Ramos (cell line): ENCODE measurements at regions not wholly inside any gene's neighbourhood (a gene's known extent, or its start where the extent isn't known, plus 50 kb on each side); places are given as distances from the start of the nearest gene placed in this dataset.

Source experiments
- in situ Hi-C: fragments of 300-500 bp; cut with MboI; formaldehyde crosslinking; loops from one replicate; pipeline ENCODE4 v1.14.3; 2022; ENCODE audit warnings: low sequenced_read_pairs; ENCODE audit not compliant: unreplicated experiment

- in situ Hi-C loops: no loop called here
Observed at GRCh38 chr10:128981881-128982615, 485.0 kb upstream of the MGMT start.

- in situ Hi-C loops: no loop called here
Observed at GRCh38 chr10:128982616-128982915, 484.5 kb upstream of the MGMT start.

GRCh38 chr10:128985036-128985435, 482.0 kb upstream of the MGMT start:
- in situ Hi-C loops: no loop called here

- in situ Hi-C loops: no loop called here
Observed at GRCh38 chr10:128990986-128991385, 476.1 kb upstream of the MGMT start.

GRCh38 chr10:128992770-128993169, 474.3 kb upstream of the MGMT start:
- in situ Hi-C loops: no loop called here

GRCh38 chr10:128993443-128993842, 473.6 kb upstream of the MGMT start:
- in situ Hi-C loops: no loop called here

GRCh38 chr10:128993911-128994538, 473.0 kb upstream of the MGMT start:
- in situ Hi-C loops: no loop called here

GRCh38 chr10:128994598-128995143, 472.4 kb upstream of the MGMT start:
- in situ Hi-C loops: no loop called here

- in situ Hi-C loops: no loop called here
Observed at GRCh38 chr10:128995676-128996075, 471.4 kb upstream of the MGMT start.

- in situ Hi-C loops: no loop called here
Observed at GRCh38 chr10:128996092-128996491, 470.9 kb upstream of the MGMT start.

GRCh38 chr10:128998101-128998805, 468.8 kb upstream of the MGMT start:
- in situ Hi-C loops: no loop called here

- in situ Hi-C loops: no loop called here
Observed at GRCh38 chr10:129004398-129004797, 462.6 kb upstream of the MGMT start.

GRCh38 chr10:129005080-129005479, 462.0 kb upstream of the MGMT start:
- in situ Hi-C loops: no loop called here

GRCh38 chr10:129005804-129006203, 461.2 kb upstream of the MGMT start:
- in situ Hi-C loops: no loop called here

GRCh38 chr10:129018511-129018910, 448.5 kb upstream of the MGMT start:
- in situ Hi-C loops: no loop called here

- in situ Hi-C loops: no loop called here
Observed at GRCh38 chr10:129020651-129021330, 446.2 kb upstream of the MGMT start.

GRCh38 chr10:129021594-129022304, 445.3 kb upstream of the MGMT start:
- in situ Hi-C loops: no loop called here

GRCh38 chr10:129023082-129023481, 444.0 kb upstream of the MGMT start:
- in situ Hi-C loops: no loop called here

- in situ Hi-C loops: no loop called here
Observed at GRCh38 chr10:129024046-129024445, 443.0 kb upstream of the MGMT start.

GRCh38 chr10:129025787-129026186, 441.3 kb upstream of the MGMT start:
- in situ Hi-C loops: no loop called here
